A549 (cell line): ENCODE measurements at regions not wholly inside any gene's neighbourhood (a gene's known extent, or its start where the extent isn't known, plus 50 kb on each side); places are given as distances from the start of the nearest gene placed in this dataset.

Source experiments
- CEBPB ChIP-seq, 2 experiments: fragments of >200 bp in 1 of 2; sonication (Bioruptor Twin) in 1 of 2; formaldehyde crosslinking in 1 of 2; IDR thresholded peaks; 2 replicates each; pipeline ENCODE4 v1.6.1; 2012 to 2016
- ESRRA ChIP-seq: fragments of 150-350 bp; IDR thresholded peaks from 2 replicates; pipeline ENCODE4 v1.6.1; 2014; ENCODE audit warnings: mild to moderate bottlenecking, low read length, borderline replicate concordance
- MAFK ChIP-seq: fragments of 450-650 bp; IDR thresholded peaks from 2 replicates; pipeline ENCODE4 v1.6.1; 2014; ENCODE audit not compliant: partially characterized antibody
- MAX ChIP-seq: IDR thresholded peaks from 2 replicates; pipeline ENCODE4 v1.6.1; 2012
- RFX5 ChIP-seq: fragments of 450-650 bp; IDR thresholded peaks from 2 replicates; pipeline ENCODE4 v1.7.1; 2014; ENCODE audit warnings: antibody characterized with exemption, mild to moderate bottlenecking, moderate library complexity
- SMC3 ChIP-seq: fragments of >200 bp; sonication (Bioruptor Twin); formaldehyde crosslinking; IDR thresholded peaks from 3 replicates; pipeline ENCODE4 v1.6.1; 2018; ENCODE audit warnings: inconsistent platforms

- TF ChIP-seq ESRRA, result no peak
- TF ChIP-seq MAFK, result no peak
- no peak for TF ChIP-seq CEBPB (IDR thresholded peaks at IDR 0.05)
- TF ChIP-seq RFX5, result no peak
- no peak for TF ChIP-seq MAX
- no peak for TF ChIP-seq SMC3
Measured at GRCh38 chr5:174400461-174400860, 323.9 kb upstream of the MSX2 start.
